Mesendoderm (in vitro differentiated cells): ENCODE measurements at regions not wholly inside any gene's neighbourhood (a gene's known extent, or its start where the extent isn't known, plus 50 kb on each side); places are given as distances from the start of the nearest gene placed in this dataset. TPM values are rescaled to one million over a fixed set of nuclear protein-coding genes. Genes with fewer than 3 reads are reported as not detected.
"Not testable (repeated sequence)": the region's sequence is repeated elsewhere in the genome, so short reads cannot be mapped to it uniquely, and the experiment has no call there.

ENCODE experiments used
- DNase-seq: peaks from one replicate; pipeline ENCODE4 v3.0.0; 2013
- H2AK5ac ChIP-seq: 2 replicates; pipeline ENCODE4 v1.6.1; 2013; ENCODE audit warnings: low read length, inconsistent platforms
- H2BK120ac ChIP-seq: 2 replicates; pipeline ENCODE4 v1.6.1; 2013; ENCODE audit warnings: low read depth, mild to moderate bottlenecking, low read length, moderate library complexity, mixed read lengths
- H2BK15ac ChIP-seq: replicated peaks from 2 replicates; pipeline ENCODE4 v1.6.1; 2013; ENCODE audit warnings: low read depth, mild to moderate bottlenecking, moderate library complexity
- H2BK5ac ChIP-seq: 2 replicates; pipeline ENCODE4 v1.6.1; 2013; ENCODE audit warnings: low read length, inconsistent platforms
- H3K18ac ChIP-seq: 2 replicates; pipeline ENCODE4 v1.6.1; 2013; ENCODE audit warnings: mild to moderate bottlenecking, low read length, mixed read lengths
- H3K23ac ChIP-seq: one replicate; pipeline ENCODE4 v1.6.1; 2013; ENCODE audit warnings: low read length
- H3K27ac ChIP-seq: 2 replicates; pipeline ENCODE4 v1.5.1; 2013; ENCODE audit warnings: low read depth, mild to moderate bottlenecking, inconsistent platforms, low read length, moderate library complexity
- H3K27me3 ChIP-seq: 2 replicates; pipeline ENCODE4 v1.6.1; 2013; ENCODE audit warnings: low read length, control low read depth, mild to moderate bottlenecking, inconsistent platforms; ENCODE audit not compliant: insufficient read depth, poor library complexity
- H3K36me3 ChIP-seq: 2 replicates; pipeline ENCODE4 v1.6.1; 2013; ENCODE audit warnings: low read length, inconsistent platforms; ENCODE audit not compliant: control insufficient read depth, insufficient read depth
- H3K4ac ChIP-seq: one replicate; pipeline ENCODE4 v1.6.1; 2013; ENCODE audit warnings: low read depth, mild to moderate bottlenecking, low read length, moderate library complexity
- H3K4me1 ChIP-seq: 2 replicates; pipeline ENCODE4 v1.6.1; 2013; ENCODE audit warnings: low read depth, low read length, inconsistent platforms; ENCODE audit not compliant: control insufficient read depth
- H3K4me2 ChIP-seq: 2 replicates; pipeline ENCODE4 v1.6.1; 2013; ENCODE audit warnings: low read length
- H3K4me3 ChIP-seq: 2 replicates; pipeline ENCODE4 v1.5.1; 2013; ENCODE audit warnings: mild to moderate bottlenecking, low read length
- H3K56ac ChIP-seq: one replicate; pipeline ENCODE4 v1.6.1; 2013; ENCODE audit warnings: low read length
- H3K79me1 ChIP-seq: 2 replicates; pipeline ENCODE4 v1.6.1; 2013; ENCODE audit warnings: low read length, inconsistent platforms
- H3K79me2 ChIP-seq: 2 replicates; pipeline ENCODE4 v1.6.1; 2013; ENCODE audit warnings: mild to moderate bottlenecking, low read length; ENCODE audit not compliant: control insufficient read depth, insufficient read depth
- H3K9ac ChIP-seq: 2 replicates; pipeline ENCODE4 v1.6.1; 2013; ENCODE audit warnings: low read length, inconsistent platforms
- H4K5ac ChIP-seq: one replicate; pipeline ENCODE4 v1.6.1; 2013; ENCODE audit warnings: low read length
- H4K8ac ChIP-seq: one replicate; pipeline ENCODE4 v1.6.1; 2013; ENCODE audit warnings: low read depth, mild to moderate bottlenecking, control low read depth, low read length, moderate library complexity
- WGBS: extraction: QIAGEN DNeasy Blood & Tissue Kit; methylation state at CpG from one replicate; pipeline ENCODE4 v1.1.7; 2013; ENCODE audit warnings: low lambda C conversion rate, missing lambda C conversion rate; ENCODE audit not compliant: insufficient coverage; ENCODE audit errors: extremely low coverage; 5-methylcytosine and 5-hydroxymethylcytosine counted together
- small RNA-seq: library from polyadenylated mRNA; stranded (forward); fragments of <200 nt; extraction: miRNeasy Mini kit (QIAGEN cat#:217004); gene quantifications from one replicate; pipeline ENCODE3, GENCODE V24; 2013; ENCODE audit not compliant: insufficient read depth

- not testable (repeated sequence) for H3K79me2 ChIP-seq, H3K56ac ChIP-seq, H3K79me1 ChIP-seq, H4K5ac ChIP-seq, H2BK5ac ChIP-seq, H2AK5ac ChIP-seq, H3K18ac ChIP-seq, H4K8ac ChIP-seq, H3K36me3 ChIP-seq, H3K4me3 ChIP-seq, DNase-seq, H3K4me2 ChIP-seq, H3K4me1 ChIP-seq, H3K4ac ChIP-seq, H3K27me3 ChIP-seq, H3K9ac ChIP-seq, H2BK15ac ChIP-seq, H3K27ac ChIP-seq, H3K23ac ChIP-seq, H2BK120ac ChIP-seq
- WGBS: no CpG with 5 or more reads among the region's 4 CpGs
These were observed 57.9 kb upstream of the ACBD5 start for GRCh38 chr10:27298522-27298850.

GRCh38 chr10:27297844-27298521 is 57.4 kb upstream of the ACBD5 start:
- Histone ChIP-seq H3K18ac (no peak overlapping the region), H3K9ac (no peak overlapping the region), H3K23ac (no peak overlapping the region), H2BK5ac (no peak overlapping the region), H3K4ac (no peak overlapping the region), H3K4me3 (no peak overlapping the region), H3K79me2 (no peaks in the 10 kb centered on the region), H2BK120ac (no peak overlapping the region), H3K4me2 (no peak overlapping the region), H3K36me3 (no peaks in the 10 kb centered on the region), H3K79me1 (no peaks in the 10 kb centered on the region), H4K5ac (no peak overlapping the region), H3K27me3 (no peaks in the 10 kb centered on the region), H3K27ac (no peak overlapping the region), H2BK15ac (no peak overlapping the region), H3K4me1 (no peaks in the 10 kb centered on the region), H3K56ac (no peak overlapping the region), H2AK5ac (no peak overlapping the region), H4K8ac (no peak overlapping the region)
- no peak for DNase-seq
- no CpG with 5 or more reads among the region's 6 CpGs for WGBS

- no CpG with 5 or more reads among the region's 26 CpGs for WGBS
- H2BK5ac ChIP-seq, H3K4me2 ChIP-seq, H3K4me3 ChIP-seq, H3K27me3 ChIP-seq, H3K56ac ChIP-seq, H3K9ac ChIP-seq, H3K18ac ChIP-seq, DNase-seq, H4K8ac ChIP-seq, H3K23ac ChIP-seq, H2BK15ac ChIP-seq, H3K27ac ChIP-seq, H3K4ac ChIP-seq, H2AK5ac ChIP-seq, H3K79me1 ChIP-seq, H3K36me3 ChIP-seq, H3K79me2 ChIP-seq, H2BK120ac ChIP-seq, H4K5ac ChIP-seq, H3K4me1 ChIP-seq: not testable (repeated sequence)
These were observed 55.7 kb upstream of the ACBD5 start for GRCh38 chr10:27296285-27296684.

GRCh38 chr10:27291253-27291895 is 50.8 kb upstream of the ACBD5 start:
- H3K27ac ChIP-seq, H2AK5ac ChIP-seq, H3K23ac ChIP-seq, H3K36me3 ChIP-seq, DNase-seq, H3K4me1 ChIP-seq, H4K5ac ChIP-seq, H3K79me2 ChIP-seq, H3K18ac ChIP-seq, H3K4ac ChIP-seq, H2BK120ac ChIP-seq, H4K8ac ChIP-seq, H3K9ac ChIP-seq, H3K4me3 ChIP-seq, H2BK15ac ChIP-seq, H3K56ac ChIP-seq, H3K27me3 ChIP-seq, H3K79me1 ChIP-seq, H3K4me2 ChIP-seq, H2BK5ac ChIP-seq: not testable (repeated sequence)
- WGBS: no CpG with 5 or more reads among the region's 5 CpGs

Small RNAs in the stretch of these regions (small RNA-seq; reads per million reads assigned to genes)
- gene RNU6-452P (not detected), gene RNU6-666P (not detected), gene TRIAP1P1 (not detected)
